ENCODE measurements at regions not wholly inside any gene's neighbourhood (a gene's known extent, or its start where the extent isn't known, plus 50 kb on each side); places are given as distances from the start of the nearest gene placed in this dataset.

- no peak for TF ChIP-seq AFF4 (CRISPR knock-in tag; IDR thresholded peaks at IDR 0.05; ENCODE audit: borderline replicate concordance)
- no peak for TF ChIP-seq ETV6 (CRISPR knock-in tag; IDR thresholded peaks at IDR 0.05)
- TF ChIP-seq ZNF671 (CRISPR knock-in tag; IDR thresholded peaks at IDR 0.05), result no peak
- no peak for TF ChIP-seq AR (CRISPR knock-in tag; IDR thresholded peaks at IDR 0.05)
- no peak for TF ChIP-seq EMX1 (CRISPR knock-in tag; IDR thresholded peaks at IDR 0.05)
- TF ChIP-seq SMAD3 (CRISPR knock-in tag; IDR thresholded peaks at IDR 0.05; ENCODE audit: borderline replicate concordance), result no peak
Measured at GRCh38 chr12:64976131-64976530, 145.0 kb downstream of the WIF1 start (continued).

GRCh38 chr12:64983771-64984278 is 137.3 kb downstream of the WIF1 start:
- CTCF ChIA-PET, result no interaction called here
- DNase-seq (ENCODE audit: low spot score) (no peak), ATAC-seq (no peak)

More at GRCh38 chr12:64983771-64984278, 137.3 kb downstream of the WIF1 start:
- no peak for TF ChIP-seq IRF1 (CRISPR knock-in tag; IDR thresholded peaks at IDR 0.05)
- TF ChIP-seq ESRRA (CRISPR knock-in tag; IDR thresholded peaks at IDR 0.05; ENCODE audit: borderline replicate concordance), result no peak
- TF ChIP-seq ZNF219 (CRISPR knock-in tag; IDR thresholded peaks at IDR 0.05; ENCODE audit: borderline replicate concordance), result no peak
- TF ChIP-seq MAX (CRISPR knock-in tag; IDR thresholded peaks at IDR 0.05), result no peak
- TF ChIP-seq ZNF532 (CRISPR knock-in tag; IDR thresholded peaks at IDR 0.05; ENCODE audit: borderline replicate concordance), result no peak
- TF ChIP-seq RELA (CRISPR knock-in tag; IDR thresholded peaks at IDR 0.05; ENCODE audit: borderline replicate concordance), result no peak
- no peaks in the 10 kb centered on the region; the same call in 1 of the 2 replicates for H3K4me1 Mint-ChIP-seq
- POLR2A ChIA-PET, result no interaction called here
- peaks cover 56% of the 10 kb centered on the region for H3K36me3 Mint-ChIP-seq
- H3K9me3 Mint-ChIP-seq, result peaks cover 61% of the 10 kb centered on the region
- no peak overlapping the region for H3K27ac Mint-ChIP-seq
- no peak overlapping the region for H3K4me3 Mint-ChIP-seq
- no peaks in the 10 kb centered on the region for H3K27me3 Mint-ChIP-seq (ENCODE audit: low read depth)
